HT1080 (cell line): ENCODE measurements at regions not wholly inside any gene's neighbourhood (a gene's known extent, or its start where the extent isn't known, plus 50 kb on each side); places are given as distances from the start of the nearest gene placed in this dataset.
"Not testable (repeated sequence)": the region's sequence is repeated elsewhere in the genome, so short reads cannot be mapped to it uniquely, and the experiment has no call there.

ENCODE experiments used
- DNase-seq: peaks from one replicate; pipeline ENCODE4 v3.0.0-alpha.2; 2015; ENCODE audit warnings: low read depth

- no peak for DNase-seq
Observed at GRCh38 chr14:23895480-23895879, 58.1 kb upstream of the DHRS4 start.

GRCh38 chr14:23896609-23897153, 56.9 kb upstream of the DHRS4 start:
- no peak for DNase-seq

- not testable (repeated sequence) for DNase-seq
Observed at GRCh38 chr14:23897291-23897690, 56.3 kb upstream of the DHRS4 start.

- not testable (repeated sequence) for DNase-seq
Observed at GRCh38 chr14:23898359-23898758, 55.2 kb upstream of the DHRS4 start.

- no peak for DNase-seq
Observed at GRCh38 chr14:23899788-23900187, 53.8 kb upstream of the DHRS4 start.

- no peak for DNase-seq
Observed at GRCh38 chr14:23903442-23903841, 50.1 kb upstream of the DHRS4 start.
